HUDEP-2 (cell line): ENCODE measurements at regions not wholly inside any gene's neighbourhood (a gene's known extent, or its start where the extent isn't known, plus 50 kb on each side); places are given as distances from the start of the nearest gene placed in this dataset.

ENCODE experiments used
- DNase-seq, 76 experiments: peaks; one replicate each; lab custom pipeline; 2025; ENCODE audit not compliant: unreplicated experiment in 76 of 76; lab: John Stamatoyannopoulos, UW

DNA sequence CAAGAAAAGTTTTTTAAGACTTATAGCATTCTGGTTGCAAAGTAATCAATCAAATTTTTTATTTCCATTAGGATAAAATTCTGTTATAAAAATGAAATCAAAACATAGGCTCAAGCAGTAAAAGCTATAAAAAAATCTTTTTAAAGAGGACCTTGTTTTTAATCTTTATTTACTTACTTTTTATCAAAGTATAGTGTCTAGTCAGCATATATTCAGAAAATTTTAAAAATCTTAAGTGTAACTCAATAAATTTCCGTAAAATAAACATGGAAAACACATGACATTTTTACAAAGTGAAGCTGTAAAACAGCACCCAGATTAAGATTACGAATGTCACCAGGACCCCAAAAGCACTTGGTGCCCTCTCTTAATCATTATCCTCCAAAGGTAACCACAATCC is 302.4 kb downstream of the TMEM161B start:
- DNase-seq = no peak

DNA sequence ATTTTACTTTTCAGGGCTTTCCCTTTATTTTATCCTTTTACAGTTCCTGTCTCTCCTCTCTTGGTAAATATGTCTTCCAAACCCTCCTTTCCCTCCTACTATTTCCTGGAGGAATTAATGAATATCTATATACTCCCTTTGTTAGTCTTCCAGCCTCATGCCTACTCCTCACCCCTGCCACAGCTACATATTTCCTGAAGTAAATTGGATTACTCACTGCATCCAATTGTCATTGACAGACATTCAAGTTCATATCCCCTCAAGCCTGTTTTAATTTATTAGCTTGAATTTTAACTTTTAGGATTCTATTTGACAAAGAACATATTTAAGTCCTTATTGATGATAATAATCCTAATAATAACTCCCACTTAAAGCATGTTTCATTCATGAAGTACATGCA is 314.5 kb downstream of the TMEM161B start:
- no peak for DNase-seq

DNA sequence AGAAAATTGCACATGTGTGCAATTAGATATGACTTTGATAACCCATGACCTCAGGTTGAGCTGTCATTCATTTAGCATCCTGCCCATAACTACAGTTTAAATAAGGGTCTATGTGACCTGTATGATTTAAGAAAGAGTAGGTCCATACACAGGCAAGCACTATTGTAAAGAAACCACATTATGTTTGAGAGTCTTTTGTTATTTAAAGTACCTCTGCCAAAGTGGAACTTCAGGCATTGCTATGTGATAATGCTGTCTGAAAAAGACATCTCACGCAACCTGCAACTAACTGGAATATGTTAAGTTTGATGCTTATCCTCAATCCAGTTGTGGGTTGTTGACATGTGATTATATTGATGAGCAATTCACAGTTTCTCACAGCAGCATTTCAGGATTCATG is 317.0 kb downstream of the TMEM161B start:
- no peak for DNase-seq

DNA sequence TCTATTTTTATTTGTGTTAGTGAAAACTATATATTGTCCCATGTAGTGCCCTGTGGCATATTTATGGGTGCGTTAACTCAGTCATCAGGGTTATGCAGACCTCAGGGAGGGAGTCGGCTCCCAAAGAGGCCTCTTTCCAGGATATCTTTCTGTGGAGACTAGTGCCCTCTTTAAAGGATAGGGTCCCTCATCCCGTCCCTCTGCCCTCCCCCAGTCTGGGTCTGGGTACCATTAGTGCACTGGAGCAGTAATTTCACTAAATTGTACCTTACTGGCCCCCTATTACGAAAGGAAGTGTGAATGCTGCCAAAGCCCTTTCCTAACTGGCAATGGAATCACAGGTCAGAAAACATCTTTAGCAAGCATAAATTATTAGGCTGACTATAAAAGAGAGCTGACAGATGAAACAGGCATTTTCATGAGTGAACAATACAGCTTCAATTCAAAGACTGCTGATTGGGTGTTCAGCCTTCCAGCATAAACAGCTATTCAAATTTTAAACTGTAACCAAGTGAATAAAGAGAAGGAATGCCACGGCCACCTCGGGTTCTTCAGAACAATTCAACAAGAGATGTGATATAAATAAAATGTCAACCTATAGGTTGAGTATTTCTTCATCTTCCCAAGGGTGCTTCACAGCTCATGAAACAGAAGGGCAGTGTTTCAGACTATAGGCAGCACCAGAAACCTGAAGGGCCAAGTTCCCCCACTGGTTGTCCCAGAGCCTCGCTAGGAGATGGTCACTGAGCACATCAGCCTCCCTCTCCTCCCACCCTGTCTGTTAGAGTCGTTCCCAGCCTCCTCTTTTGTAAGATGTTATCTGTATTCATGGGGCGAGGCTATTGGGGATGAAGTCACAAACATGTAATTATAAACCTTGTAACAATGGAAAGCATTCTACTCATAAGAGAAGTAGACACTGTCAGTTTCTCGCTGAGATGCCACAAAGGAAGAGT is 318.7 kb downstream of the TMEM161B start:
- no peak for DNase-seq

DNA sequence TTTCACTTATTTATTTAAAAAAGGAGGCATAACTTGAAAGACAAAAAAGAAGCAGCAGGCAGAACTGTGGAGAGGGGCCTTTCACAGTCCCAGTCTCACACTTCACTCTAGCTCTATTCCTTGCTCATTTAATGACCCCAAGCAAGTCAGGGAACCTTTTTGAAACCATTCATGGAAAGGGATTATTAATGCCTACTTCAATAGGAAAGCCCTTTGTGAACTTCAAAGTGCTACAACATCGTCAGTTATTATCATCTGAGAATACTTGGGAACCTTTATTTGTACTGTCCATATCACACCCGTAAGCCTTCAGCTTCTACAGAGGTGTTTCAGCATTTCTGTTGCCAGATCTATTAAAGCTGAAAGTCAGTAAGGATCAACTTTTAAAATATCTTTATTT is 320.2 kb downstream of the TMEM161B start:
- no peak for DNase-seq

DNA sequence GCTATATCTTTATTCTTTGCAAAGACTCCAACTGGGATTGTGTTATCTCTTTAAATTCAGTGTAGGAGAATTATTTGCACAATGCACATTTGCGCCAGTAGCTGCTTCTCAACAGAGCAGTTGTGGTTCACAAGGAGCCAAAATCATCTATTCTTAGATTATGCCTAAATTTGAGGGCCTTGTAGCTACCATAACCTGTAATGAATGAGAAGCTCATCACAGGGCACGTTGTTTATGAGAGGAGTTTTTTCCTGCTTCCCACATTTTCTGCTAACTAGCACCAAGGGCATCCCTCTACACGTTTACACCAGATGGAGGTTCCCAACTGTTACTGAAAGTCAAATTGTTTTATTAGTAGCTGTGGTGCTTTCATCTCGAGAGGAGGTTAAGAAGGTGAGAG is 322.4 kb downstream of the TMEM161B start:
- no peak for DNase-seq

DNA sequence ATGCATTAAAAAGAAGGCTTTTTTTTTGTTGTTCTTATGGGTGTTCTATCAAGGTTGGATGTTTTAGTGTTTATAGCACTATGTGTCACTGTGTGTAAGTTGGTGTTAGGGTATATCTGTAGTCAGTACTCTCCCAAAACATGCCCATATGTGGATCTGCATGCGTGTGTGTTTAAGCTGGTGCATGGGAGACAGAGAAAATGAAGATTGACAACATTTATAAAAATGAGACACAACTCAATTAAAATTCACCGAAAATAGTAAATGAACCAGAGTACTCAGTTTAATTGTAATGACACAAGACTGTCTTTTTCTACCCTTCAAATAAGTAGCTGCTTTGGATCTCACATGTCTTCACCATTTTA is 323.4 kb downstream of the TMEM161B start:
- no peak for DNase-seq

DNA sequence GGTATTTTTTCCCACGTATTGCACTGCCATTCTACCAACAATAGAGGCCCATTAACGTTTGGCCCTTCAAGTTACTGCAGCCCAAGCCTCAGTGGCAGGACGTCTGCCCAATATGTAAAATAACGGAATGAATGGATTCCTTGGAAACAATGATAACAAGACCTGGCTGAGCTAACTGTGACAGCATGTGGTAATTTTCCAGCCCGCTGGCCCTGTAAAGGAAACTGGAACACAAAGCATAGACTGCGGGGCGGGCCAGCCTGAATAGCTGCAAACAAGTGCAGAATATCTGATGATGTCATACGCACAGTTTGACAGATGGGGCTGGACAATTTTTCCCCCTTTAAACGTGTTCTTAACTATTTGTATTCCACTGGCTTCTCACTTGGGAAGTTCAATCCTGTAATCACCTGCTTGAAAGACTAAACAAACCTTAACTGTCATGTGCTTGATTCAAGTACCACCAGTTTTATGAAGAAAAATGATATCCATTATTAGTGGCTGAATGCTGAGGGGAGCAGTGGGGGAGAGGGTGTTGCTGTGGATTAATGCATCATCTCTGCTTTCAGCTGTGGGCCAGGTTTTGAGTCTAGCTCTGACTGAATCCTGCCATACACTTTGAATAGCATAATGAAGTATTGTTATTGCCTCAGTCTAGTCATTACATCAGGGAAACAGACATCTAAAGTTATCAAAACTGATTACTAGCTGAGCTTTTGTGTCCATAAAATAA is 323.9 kb downstream of the TMEM161B start:
- no peak for DNase-seq

DNA sequence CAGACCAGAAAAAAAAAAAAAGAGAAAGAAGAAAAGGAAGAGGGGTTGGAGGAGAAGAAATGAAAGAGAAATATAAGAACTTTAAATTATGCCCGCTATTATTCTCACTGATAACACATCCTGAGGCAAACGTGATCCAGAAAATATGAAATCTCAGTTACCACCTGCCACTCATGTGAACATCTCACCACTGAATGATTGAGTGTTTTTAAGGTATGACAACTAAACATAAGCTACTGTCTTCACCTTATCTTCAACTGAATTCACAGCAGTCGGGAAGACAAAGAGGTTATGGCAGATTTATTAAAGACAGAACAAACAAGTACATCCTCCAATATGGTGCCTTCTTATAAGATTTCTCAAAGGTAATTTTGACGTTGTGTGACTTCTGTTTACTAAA is 327.9 kb downstream of the TMEM161B start:
- no peak for DNase-seq

DNA sequence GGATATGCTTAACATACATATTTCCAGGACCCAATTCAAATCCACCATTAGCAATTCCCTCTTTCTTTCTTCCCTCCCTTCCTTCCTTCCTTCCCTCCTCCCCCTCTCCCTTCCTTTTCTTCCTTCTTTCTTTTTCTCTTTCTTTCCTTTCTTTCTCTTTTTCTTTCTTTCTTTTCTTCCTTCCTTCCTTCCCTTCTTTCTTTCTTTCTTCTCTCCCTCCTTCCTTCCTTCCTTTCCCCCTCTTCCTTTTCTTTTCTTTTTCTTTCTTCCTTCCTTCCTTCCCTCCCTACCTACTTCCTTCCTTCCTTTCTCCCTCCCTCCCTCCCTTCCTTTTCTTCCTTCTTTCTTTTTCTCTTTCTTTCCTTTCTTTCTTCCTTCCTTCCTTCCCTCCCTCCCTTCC is 332.0 kb downstream of the TMEM161B start:
- no peak for DNase-seq

DNA sequence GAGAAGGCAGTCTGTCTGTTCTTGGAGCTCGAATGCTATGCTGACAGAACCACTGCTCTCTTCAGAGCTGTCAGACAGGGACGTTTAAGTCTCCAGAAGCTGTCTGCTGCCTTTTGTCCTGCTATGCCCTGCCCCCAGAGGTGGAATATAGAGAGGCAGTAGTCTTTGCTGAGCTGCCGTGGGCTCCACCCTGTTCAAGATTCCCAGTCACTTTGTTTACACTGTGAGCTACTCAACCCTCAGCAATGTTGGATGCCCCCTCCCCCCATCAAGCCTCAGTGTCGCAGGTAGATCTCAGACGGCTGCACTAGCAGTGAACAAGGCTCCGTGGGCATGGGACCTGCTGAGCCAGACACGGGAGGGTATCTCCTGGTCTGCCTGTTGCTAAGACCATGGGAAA is 344.2 kb downstream of the TMEM161B start:
- no peak for DNase-seq

DNA sequence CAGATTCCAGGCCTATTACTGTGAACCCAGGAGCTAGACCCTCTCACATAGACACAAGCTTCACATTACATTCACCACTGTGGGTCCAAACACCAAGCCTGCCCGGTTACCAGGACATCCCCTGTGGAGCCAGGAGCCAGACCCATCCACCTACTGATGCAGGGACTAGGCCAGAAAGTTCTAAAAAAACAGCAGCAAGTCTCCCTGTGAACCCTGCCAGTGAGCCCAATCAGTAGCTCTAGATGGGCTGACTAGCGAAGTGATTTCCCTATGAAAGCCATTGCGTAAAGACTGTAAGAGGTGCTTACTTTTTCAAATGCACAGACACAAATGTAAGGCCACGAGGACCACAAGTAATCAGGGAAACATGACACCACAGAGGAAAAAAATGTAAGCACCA is 352.3 kb downstream of the TMEM161B start:
- DNase-seq = no peak

DNA sequence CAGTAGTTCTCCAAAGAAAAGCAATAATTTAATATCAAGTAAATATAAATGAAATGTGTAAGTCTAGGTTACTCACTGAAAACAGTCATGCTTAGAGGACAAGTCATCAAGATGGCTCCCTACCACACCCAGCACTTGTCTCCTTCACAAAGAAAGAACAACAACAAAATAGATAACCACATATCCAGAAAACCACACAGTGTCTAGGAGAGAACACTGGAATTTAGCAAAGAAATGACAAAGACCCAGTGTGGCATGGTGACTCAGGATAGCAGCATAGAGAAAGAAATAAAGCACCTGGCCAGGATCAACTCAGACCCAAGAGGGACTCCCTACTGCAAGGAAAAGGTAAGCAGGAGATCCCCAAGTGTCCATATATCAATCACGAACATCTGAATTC is 356.2 kb downstream of the TMEM161B start:
- no peak for DNase-seq

DNA sequence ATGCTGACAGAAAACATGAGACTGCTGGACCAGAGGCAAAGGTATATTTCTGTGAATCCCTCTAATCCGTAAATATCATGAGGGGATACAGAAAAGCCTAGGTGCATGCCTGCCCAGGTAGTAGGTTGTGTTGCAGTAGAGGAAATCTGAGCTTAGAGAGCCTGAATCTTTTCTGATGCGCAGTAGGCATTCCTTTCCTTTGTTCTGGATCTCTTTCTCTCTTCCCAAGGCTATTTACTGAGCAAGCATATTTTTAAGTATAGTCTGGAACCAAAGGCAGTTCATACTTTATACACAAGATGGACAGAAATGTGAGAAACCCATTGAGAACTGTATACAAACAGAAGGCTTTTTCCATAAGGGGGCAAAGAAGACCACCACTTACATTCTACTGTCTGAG is 359.3 kb downstream of the TMEM161B start:
- DNase-seq = no peak

DNA sequence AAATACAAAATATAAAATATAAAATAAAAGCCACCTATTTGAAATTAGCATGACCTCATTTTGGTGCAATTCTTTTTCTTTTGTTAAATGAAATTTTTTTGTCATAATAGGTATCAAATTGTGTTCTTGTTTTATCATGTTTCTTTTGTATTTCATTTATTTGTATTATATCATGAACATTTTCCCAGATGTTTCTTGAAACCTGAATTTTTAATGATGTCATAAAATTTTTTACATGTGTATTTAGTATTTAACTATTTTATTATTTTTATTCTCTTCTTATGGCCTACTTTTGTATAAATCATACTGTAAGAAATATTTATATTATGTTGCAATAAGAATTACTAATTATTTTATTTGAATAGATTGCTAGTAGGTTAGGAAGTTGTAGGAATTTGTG is 361.7 kb downstream of the TMEM161B start:
- DNase-seq = no peak

DNA sequence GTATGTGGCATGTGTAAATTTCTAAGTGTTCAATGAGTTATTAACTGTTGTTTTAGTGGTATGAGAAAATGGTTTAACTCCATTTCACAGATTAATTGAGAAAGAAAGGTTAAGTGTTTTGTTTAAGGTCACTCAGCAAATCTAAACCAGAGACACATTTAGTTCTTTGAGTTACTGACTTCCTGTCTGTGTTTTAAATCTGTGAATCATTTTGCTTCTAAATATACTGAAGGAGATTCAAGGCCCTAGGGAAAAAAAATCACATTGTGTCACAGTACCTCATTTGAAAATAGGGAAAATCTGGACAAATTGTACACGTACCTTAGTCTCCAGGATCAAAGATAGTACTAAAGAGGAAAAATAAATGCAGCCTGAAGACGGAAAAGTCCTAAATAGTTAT is 368.2 kb downstream of the TMEM161B start:
- DNase-seq = no peak

DNA sequence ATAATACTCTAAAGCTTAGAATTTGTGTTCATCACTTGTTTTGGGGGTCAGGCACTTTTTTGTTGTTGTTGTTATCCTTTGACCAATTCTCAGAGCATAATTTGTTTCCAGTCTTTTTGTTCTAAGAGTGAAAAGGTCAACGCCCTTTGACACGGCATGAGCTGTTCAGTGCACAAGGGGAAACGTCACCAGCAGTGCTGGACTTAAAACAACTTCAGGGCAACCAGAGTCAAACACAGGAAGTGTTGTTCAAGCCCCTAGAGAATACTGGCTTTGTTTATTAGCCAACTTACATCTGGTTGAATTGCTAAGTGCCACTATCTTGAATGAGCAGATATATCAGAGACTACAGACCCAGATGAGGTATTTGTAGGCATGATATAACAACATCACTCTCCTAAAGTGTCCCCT is 368.9 kb downstream of the TMEM161B start:
- no peak for DNase-seq

DNA sequence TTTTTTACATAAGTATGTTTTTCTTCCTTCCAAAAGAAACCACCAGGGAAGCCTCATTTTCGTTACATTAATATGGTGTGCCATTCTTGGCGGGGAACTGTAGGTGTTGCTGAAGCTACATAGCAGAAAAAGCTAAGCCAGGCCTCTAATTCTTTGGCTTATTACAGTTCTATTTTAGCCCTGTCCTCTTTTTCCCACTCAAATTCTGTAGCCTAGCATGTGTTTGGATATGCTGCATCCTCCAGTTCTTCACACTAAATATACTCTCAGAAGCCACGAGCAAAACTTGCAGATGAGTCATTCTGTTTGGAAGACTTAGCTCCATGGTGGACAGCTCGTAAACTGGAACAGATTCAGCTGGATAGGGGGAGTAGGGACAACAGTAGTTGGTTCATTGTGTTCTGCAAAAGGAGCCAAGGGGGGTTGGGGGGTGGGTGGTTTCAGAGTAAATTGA is 369.4 kb downstream of the TMEM161B start:
- no peak for DNase-seq

DNA sequence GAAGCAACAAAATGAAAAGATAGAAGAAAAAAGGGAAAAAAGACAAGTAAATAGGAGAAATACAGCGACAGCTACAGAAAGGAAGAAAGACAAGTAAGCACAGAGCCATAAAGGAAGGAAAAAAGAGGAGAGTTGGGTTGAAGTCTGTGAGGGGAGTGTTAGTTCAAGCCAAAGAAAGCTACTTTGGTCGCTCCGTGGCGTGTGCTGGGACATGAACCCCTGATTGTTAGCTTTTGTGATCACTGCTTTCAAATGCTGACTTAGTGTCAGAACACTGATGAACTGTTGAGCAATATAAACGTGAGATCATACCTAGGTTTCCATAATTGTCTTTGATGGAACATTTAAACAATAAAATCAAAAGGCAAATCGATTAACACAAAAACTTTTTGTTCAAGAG is 370.1 kb downstream of the TMEM161B start:
- DNase-seq = no peak

DNA sequence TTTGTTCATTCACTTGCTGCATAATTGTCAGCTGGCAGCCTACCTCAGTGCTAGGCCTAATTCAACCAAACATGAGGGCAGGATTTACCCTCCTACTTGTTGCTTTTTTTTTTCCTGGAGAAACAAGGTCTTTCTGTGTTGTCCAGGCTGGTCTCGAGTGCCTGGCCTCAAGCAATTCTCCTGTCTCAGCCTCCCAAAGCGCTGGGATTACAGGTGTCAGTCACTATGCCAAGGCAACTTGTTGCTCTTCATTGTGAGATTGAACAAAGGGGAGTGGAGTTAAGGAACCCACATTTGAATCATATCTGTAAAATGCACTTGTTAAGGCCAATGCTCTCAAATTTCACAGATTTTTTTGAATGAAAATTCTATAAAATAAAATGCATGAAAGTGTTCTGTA is 380.5 kb downstream of the TMEM161B start:
- no peak for DNase-seq

DNA sequence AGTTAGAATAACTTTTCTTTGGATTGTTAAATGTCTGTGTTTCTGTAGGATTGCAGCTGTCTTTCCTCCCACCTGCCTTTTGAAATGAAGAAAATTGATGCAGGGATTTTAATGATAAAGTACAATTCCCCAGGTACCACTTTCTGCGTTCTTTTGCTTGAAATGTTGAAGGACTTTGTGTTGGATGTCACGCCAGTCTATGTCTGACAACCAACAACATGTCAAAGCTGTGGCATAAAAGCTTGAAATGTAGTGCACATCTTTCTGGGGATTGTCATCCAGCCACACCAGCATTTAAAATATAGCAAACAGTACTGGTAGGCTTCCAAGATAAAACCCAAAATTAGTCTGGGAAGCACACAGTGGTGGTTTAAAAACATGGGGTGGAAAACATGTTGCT is 381.4 kb downstream of the TMEM161B start:
- no peak for DNase-seq

DNA sequence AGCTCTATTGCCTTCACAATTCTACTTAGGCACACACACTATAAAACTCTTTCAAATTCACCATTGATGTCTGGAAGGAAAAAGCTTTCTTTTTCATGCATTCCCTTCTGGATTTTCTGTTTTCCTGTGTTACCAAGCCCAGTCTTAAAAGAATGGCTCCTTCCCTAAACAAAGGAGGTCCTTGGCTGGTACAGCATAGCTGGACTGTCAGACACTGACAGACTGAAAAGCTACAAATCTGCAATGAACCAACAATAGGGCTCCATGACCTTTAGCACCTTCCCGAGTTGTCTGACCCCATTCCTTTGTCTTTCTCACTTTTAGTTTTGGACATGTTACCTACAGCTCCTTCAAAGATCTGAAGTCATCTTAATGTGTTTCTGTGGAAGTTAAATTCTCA is 382.5 kb downstream of the TMEM161B start:
- DNase-seq = no peak
